ENCODE measurements at regions not wholly inside any gene's neighbourhood (a gene's known extent, or its start where the extent isn't known, plus 50 kb on each side); places are given as distances from the start of the nearest gene placed in this dataset.

DNA sequence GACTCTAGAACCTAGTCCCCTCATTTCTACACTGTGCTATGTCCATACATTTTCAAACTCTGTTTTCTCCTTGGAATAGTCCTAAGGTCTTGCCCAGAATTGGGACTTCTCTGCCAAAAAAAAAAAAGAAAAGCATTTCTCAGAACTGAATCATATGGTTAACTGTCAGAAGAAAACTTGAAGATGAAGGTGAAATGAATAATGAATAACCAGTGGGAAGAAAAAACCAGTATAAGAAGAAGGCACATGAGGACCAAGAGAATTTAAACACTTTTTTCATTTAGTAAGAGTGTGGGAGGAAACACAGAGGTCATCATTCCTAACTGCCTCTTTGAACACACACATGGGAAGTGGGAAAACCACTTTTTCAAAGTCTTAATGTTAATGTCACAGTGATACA lies 197.7 kb downstream of the PRELID2 start:
- Histone ChIP-seq H3K9ac (no peak overlapping the region), H3K9me3 (ENCODE audit: control insufficient read depth, low read length) (no peaks in the 10 kb centered on the region), H3K27me3 (ENCODE audit: control insufficient read depth, insufficient read depth, low read length) (no peaks in the 10 kb centered on the region), H3K79me2 (no peaks in the 10 kb centered on the region), H3K4me2 (ENCODE audit: low read length) (no peak overlapping the region), H3K4me3 (ENCODE audit: low read depth, low read length) (no peak overlapping the region), H3K36me3 (ENCODE audit: control insufficient read depth, insufficient read depth, low read length) (no peaks in the 10 kb centered on the region), H3K4me1 (no peaks in the 10 kb centered on the region), H2AFZ (no peak overlapping the region), H3K27ac (no peak overlapping the region)
- no peak for TF ChIP-seq CTCF (IDR thresholded peaks at IDR 0.05)

- Histone ChIP-seq H3K36me3 (ENCODE audit: control insufficient read depth, insufficient read depth, low read length) (no peaks in the 10 kb centered on the region), H3K9me3 (ENCODE audit: control insufficient read depth, low read length) (no peaks in the 10 kb centered on the region), H3K4me2 (ENCODE audit: low read length) (no peak overlapping the region), H3K27ac (no peak overlapping the region), H3K4me3 (ENCODE audit: low read depth, low read length) (no peak overlapping the region), H3K27me3 (ENCODE audit: control insufficient read depth, insufficient read depth, low read length) (no peaks in the 10 kb centered on the region), H2AFZ (no peak overlapping the region), H3K79me2 (no peaks in the 10 kb centered on the region), H3K9ac (no peak overlapping the region), H3K4me1 (no peaks in the 10 kb centered on the region)
- no peak for TF ChIP-seq CTCF (IDR thresholded peaks at IDR 0.05)
Measured at GRCh38 chr5:145636371-145636770, 198.8 kb downstream of the PRELID2 start.

GRCh38 chr5:145633474-145633873 lies 201.7 kb downstream of the PRELID2 start:
- no peak overlapping the region for H3K4me3 ChIP-seq (ENCODE audit: low read depth, low read length)
- no peaks in the 10 kb centered on the region for H3K4me1 ChIP-seq
- H3K27ac ChIP-seq, result no peak overlapping the region
- no peaks in the 10 kb centered on the region for H3K79me2 ChIP-seq
- H3K4me2 ChIP-seq (ENCODE audit: low read length), result no peak overlapping the region
- TF ChIP-seq CTCF (IDR thresholded peaks at IDR 0.05), result no peak
- H3K27me3 ChIP-seq (ENCODE audit: control insufficient read depth, insufficient read depth, low read length), result no peaks in the 10 kb centered on the region
- no peaks in the 10 kb centered on the region for H3K36me3 ChIP-seq (ENCODE audit: control insufficient read depth, insufficient read depth, low read length)
- no peaks in the 10 kb centered on the region for H3K9me3 ChIP-seq (ENCODE audit: control insufficient read depth, low read length)
- no peak overlapping the region for H3K9ac ChIP-seq
- no peak overlapping the region for H2AFZ ChIP-seq

- no peaks in the 10 kb centered on the region for H3K4me1 ChIP-seq
- no peak overlapping the region for H3K9ac ChIP-seq
- no peaks in the 10 kb centered on the region for H3K36me3 ChIP-seq (ENCODE audit: control insufficient read depth, insufficient read depth, low read length)
- no peak overlapping the region for H3K27ac ChIP-seq
- H3K4me2 ChIP-seq (ENCODE audit: low read length), result no peak overlapping the region
- H2AFZ ChIP-seq, result no peak overlapping the region
- H3K4me3 ChIP-seq (ENCODE audit: low read depth, low read length), result no peak overlapping the region
- no peaks in the 10 kb centered on the region for H3K27me3 ChIP-seq (ENCODE audit: control insufficient read depth, insufficient read depth, low read length)
- no peaks in the 10 kb centered on the region for H3K9me3 ChIP-seq (ENCODE audit: control insufficient read depth, low read length)
- no peak for TF ChIP-seq CTCF (IDR thresholded peaks at IDR 0.05)
- no peaks in the 10 kb centered on the region for H3K79me2 ChIP-seq
Measured at GRCh38 chr5:145632701-145633100, 202.4 kb downstream of the PRELID2 start.

- Histone ChIP-seq H3K4me2 (ENCODE audit: low read length) (no peak overlapping the region), H2AFZ (no peak overlapping the region), H3K4me1 (no peaks in the 10 kb centered on the region), H3K27ac (no peak overlapping the region), H3K9me3 (ENCODE audit: control insufficient read depth, low read length) (no peaks in the 10 kb centered on the region), H3K9ac (no peak overlapping the region), H3K27me3 (ENCODE audit: control insufficient read depth, insufficient read depth, low read length) (no peaks in the 10 kb centered on the region), H3K4me3 (ENCODE audit: low read depth, low read length) (no peak overlapping the region), H3K36me3 (ENCODE audit: control insufficient read depth, insufficient read depth, low read length) (no peaks in the 10 kb centered on the region), H3K79me2 (no peaks in the 10 kb centered on the region)
- TF ChIP-seq CTCF (IDR thresholded peaks at IDR 0.05), result no peak
Measured at GRCh38 chr5:145629047-145629446, 206.1 kb downstream of the PRELID2 start.

Data from parathyroid adenoma (tissue), 2 donors.